ENCODE measurements at regions not wholly inside any gene's neighbourhood (a gene's known extent, or its start where the extent isn't known, plus 50 kb on each side); places are given as distances from the start of the nearest gene placed in this dataset.
A peak's percentile ranks its signal among the peaks of the same experiment; 100 is the strongest.

- TF ChIP-seq ZBTB44 (tag by site-specific recombination; IDR thresholded peaks at IDR 0.05) = no peak
Observed at GRCh38 chr5:72693546-72694205, 122.8 kb upstream of the TNPO1 start (continued).

- no peak overlapping the region for H3K27ac ChIP-seq (ENCODE audit: extremely low read depth, low read depth, low read length)
- no peaks in the 10 kb centered on the region for H3K9me3 ChIP-seq (ENCODE audit: control insufficient read depth, insufficient read depth, low read depth, low read length)
- 0 out of 2 replicates have a peak, but pooled peaks have one; percentile 20 for TF ChIP-seq ZNF596 (tag by site-specific recombination; IDR thresholded peaks at IDR 0.05)
- no peak for TF ChIP-seq ZNF114 (tag by site-specific recombination; IDR thresholded peaks at IDR 0.05)
- 0 out of 2 replicates have a peak, but pooled peaks have one; percentile 8 for TF ChIP-seq SCRT1 (tag by site-specific recombination; IDR thresholded peaks at IDR 0.05; ENCODE audit: borderline replicate concordance)
- peak; percentile 62 for TF ChIP-seq SCRT2 (tag by site-specific recombination; IDR thresholded peaks at IDR 0.05)
- TF ChIP-seq ZBTB17 (tag by site-specific recombination; IDR thresholded peaks at IDR 0.05) = 0 out of 2 replicates have a peak, but pooled peaks have one; percentile 9
- no peak for TF ChIP-seq SP7 (tag by site-specific recombination; IDR thresholded peaks at IDR 0.05)
- TF ChIP-seq ZNF391 (tag by site-specific recombination; IDR thresholded peaks at IDR 0.05; ENCODE audit: borderline replicate concordance, low read depth) = no peak
- H3K4me3 ChIP-seq (ENCODE audit: low read depth, low read length) = no peak overlapping the region
- H3K4me1 ChIP-seq (ENCODE audit: control insufficient read depth, insufficient read depth, low read length) = no peaks in the 10 kb centered on the region
- CTCF ChIA-PET = interaction anchor here (0.9 kb wide), 1 partner anchor 94 kb away, joined by 3 read pairs; no protein-coding TSS in a partner anchor
- POLR2A ChIA-PET = interaction anchor here (0.6 to 1.0 kb wide), 2 partner anchors 126 to 747 kb away, joined by 3 to 6 read pairs; no protein-coding TSS in a partner anchor
- H3K36me3 ChIP-seq (ENCODE audit: control insufficient read depth in 2 of 2, insufficient read depth in 1 of 2, low read length in 2 of 2) = no peaks in the 10 kb centered on the region
Observed at GRCh38 chr5:72692651-72693442, 123.6 kb upstream of the TNPO1 start.

- no peaks in the 10 kb centered on the region for H3K9me3 ChIP-seq (ENCODE audit: control insufficient read depth, insufficient read depth, low read depth, low read length)
- POLR2A ChIA-PET = interaction anchor here (1.0 kb wide), 1 partner anchor 127 kb away, joined by 3 read pairs; no protein-coding TSS in a partner anchor
- no peaks in the 10 kb centered on the region for H3K4me1 ChIP-seq (ENCODE audit: control insufficient read depth, insufficient read depth, low read length)
- no peaks in the 10 kb centered on the region for H3K36me3 ChIP-seq (ENCODE audit: control insufficient read depth in 2 of 2, insufficient read depth in 1 of 2, low read length in 2 of 2)
- CTCF ChIA-PET = interaction anchor here (0.9 kb wide), 1 partner anchor 93 kb away, joined by 3 read pairs; no protein-coding TSS in a partner anchor
- no peak overlapping the region for H3K4me3 ChIP-seq (ENCODE audit: low read depth, low read length)
- no peak overlapping the region for H3K27ac ChIP-seq (ENCODE audit: extremely low read depth, low read depth, low read length)
- TF ChIP-seq FEZF1 (tag by site-specific recombination; IDR thresholded peaks at IDR 0.05) (0 out of 2 replicates have a peak, but pooled peaks have one; percentile 52), SETDB1 (IDR thresholded peaks at IDR 0.05; ENCODE audit: insufficient read length, low read length) (peak; percentile 23), ZNF707 (tag by site-specific recombination; IDR thresholded peaks at IDR 0.05) (no peak), ZNF560 (tag by site-specific recombination; IDR thresholded peaks at IDR 0.05; ENCODE audit: borderline replicate concordance) (no peak), ZBTB8A (tag by site-specific recombination; IDR thresholded peaks at IDR 0.05) (no peak), ZNF701 (tag by site-specific recombination; IDR thresholded peaks at IDR 0.05) (no peak), ZNF416 (tag by site-specific recombination; IDR thresholded peaks at IDR 0.05) (no peak), ZFP69B (tag by site-specific recombination; IDR thresholded peaks at IDR 0.05) (no peak), ZNF785 (tag by site-specific recombination; IDR thresholded peaks at IDR 0.05) (no peak), KLF10 (tag by site-specific recombination; IDR thresholded peaks at IDR 0.05) (no peak), SP7 (tag by site-specific recombination; IDR thresholded peaks at IDR 0.05) (no peak), ZFP41 (tag by site-specific recombination; IDR thresholded peaks at IDR 0.05; ENCODE audit: borderline replicate concordance) (no peak), TRIM28 (IDR thresholded peaks at IDR 0.05; ENCODE audit: borderline replicate concordance, low read length) (peak; percentile 24; the same call in 1 of the 2 replicates), ZNF341 (tag by site-specific recombination; IDR thresholded peaks at IDR 0.05; ENCODE audit: low read depth) (no peak), ZSCAN23 (tag by site-specific recombination; IDR thresholded peaks at IDR 0.05) (no peak), ZNF664 (tag by site-specific recombination; IDR thresholded peaks at IDR 0.05) (no peak), ZNF324 (tag by site-specific recombination; IDR thresholded peaks at IDR 0.05) (no peak), GLI4 (tag by site-specific recombination; IDR thresholded peaks at IDR 0.05) (no peak), IKZF3 (tag by site-specific recombination; IDR thresholded peaks at IDR 0.05) (0 out of 2 replicates have a peak, but pooled peaks have one; percentile 15), CTCF (tag by site-specific recombination; IDR thresholded peaks at IDR 0.05) (no peak), ZNF398 (tag by site-specific recombination; IDR thresholded peaks at IDR 0.05) (peak; percentile 54; the same call in 1 of the 2 replicates)
Observed at GRCh38 chr5:72692231-72692637, 124.2 kb upstream of the TNPO1 start.

Data from HEK293 (cell line).